ENCODE measurements at regions not wholly inside any gene's neighbourhood (a gene's known extent, or its start where the extent isn't known, plus 50 kb on each side); places are given as distances from the start of the nearest gene placed in this dataset.
A peak's percentile ranks its signal among the peaks of the same experiment; 100 is the strongest.

DNA sequence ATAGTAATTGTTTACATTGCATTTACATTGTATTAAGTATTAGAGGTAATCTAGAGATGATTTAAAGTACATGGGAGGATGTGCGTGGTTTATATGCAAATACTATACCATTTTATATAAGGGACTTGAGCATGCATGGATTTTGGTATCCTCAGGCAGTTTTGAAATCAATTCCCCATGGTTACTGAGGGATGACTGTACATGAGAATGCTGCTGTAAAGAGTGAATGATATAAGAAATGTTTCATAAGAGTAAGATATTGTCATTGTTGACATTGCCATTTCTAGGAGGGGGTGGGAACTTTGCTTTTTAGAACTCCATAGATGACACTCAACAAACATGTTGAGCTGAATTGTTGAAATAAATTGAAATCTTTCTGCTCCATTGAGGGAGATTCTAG lies 185.0 kb downstream of the SEMA6A start:
- DNase-seq = no peak

DNA sequence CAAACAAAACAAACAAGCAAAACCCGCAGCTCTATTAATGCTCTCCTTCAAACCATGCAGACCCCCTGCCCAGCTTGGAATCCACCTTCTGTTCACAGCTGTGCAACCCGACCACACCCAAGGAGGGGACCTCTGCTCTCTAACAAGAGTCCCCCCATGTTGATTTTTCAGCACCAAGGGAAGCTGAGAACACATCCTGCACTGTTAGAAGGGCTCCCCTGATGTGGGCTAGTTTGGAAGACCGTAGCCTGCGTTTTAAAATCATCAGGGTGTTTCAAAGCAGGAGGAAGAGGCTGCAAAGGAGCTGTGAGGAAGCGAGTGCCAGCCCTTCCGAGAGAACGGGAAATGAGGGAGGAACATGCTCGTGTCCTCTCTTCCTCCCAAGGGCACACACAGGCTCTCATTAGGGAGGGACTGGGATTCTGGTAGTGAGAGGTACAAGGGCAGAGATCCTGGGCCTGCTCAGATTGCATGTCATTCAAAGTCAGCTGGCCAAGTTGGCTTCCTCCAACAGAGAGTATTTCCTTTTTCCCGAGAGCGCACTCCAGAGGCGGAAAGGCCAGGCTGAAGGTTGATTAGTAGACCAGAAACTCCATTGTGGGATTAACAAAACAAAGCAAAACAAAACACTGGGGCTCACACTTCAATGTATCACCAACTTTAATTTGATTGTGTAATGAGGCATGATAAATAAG lies 185.9 kb downstream of the SEMA6A start:
- DNase-seq = no peak

DNA sequence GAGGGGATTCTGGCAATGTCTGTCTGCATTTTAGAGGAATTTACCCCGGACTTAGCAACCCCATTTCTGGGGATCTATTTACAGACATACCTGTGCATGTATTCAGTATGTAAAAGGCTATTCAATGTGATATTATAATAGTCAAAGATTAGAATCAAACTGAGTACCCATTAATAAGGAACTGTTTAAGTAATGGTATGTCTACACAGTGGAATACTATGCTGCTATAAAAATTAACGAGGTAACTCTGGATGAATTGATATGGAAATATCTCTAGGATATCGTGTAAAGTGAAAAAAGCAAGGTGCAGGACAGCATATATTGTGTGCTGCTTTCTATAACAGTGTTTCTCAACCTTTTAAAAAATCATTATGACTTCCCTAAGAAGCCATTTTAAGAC lies 186.9 kb downstream of the SEMA6A start:
- DNase-seq = no peak

GRCh38 chr5:116386633-116387032 lies 188.0 kb downstream of the SEMA6A start:
- DNase-seq = no peak

DNA sequence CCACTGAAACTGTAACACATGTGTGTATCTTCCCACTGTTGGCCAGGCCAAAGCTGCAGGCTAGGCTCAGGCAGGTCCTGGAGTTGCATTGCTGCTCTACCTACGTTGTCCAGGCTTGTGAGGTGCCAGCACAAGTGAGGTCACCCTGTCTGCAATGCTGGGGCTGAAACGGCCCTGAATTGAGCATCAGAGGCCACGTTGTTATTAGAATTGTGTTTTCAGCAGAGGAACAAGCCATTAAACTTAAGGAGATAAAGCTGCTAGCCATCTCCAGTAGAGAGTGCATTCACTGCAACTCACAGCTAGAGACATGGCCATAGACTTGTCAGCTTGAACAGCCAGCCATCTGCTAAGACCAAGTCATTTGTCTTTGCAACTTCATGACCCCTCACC lies 191.8 kb downstream of the SEMA6A start:
- DNase-seq = no peak

DNA sequence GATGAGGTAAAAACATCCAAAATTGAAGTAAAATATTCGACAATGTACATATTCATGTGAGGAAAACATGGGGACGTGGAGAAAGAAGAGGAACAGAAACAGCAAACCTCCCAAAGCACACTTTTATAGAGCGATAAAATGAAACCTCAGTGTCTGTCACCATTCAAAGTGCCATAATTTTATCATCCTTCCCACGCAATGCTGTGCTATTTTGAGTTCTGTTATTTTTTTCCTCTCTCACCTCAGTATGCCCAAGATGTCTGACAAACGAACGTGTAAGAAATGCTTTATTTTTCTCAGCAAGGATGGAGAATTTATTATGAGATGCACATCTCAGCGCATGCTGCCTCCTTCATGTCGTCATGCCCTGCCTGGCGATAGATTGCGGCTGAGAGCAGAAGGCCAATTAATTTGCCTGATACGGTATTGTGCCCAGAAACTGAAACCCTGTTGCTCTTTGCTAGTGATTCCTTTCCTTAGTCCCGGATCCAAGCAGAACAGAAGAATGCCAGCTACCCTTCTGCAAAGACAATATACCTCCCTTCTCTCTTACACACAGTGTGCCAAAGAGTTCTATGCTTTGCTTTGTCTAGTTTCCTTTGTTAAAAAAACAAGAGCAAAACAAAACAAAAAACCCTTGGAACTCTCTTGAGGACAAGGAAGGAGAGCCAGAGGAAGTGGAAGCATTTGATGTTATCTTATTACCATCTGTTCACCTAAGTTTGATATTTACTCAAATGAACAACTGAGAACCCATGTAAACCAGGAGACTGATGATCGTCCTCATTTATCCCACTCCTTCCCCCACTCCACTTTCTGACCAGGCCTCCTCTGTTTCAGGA lies 192.4 kb downstream of the SEMA6A start:
- DNase-seq = no peak

DNA sequence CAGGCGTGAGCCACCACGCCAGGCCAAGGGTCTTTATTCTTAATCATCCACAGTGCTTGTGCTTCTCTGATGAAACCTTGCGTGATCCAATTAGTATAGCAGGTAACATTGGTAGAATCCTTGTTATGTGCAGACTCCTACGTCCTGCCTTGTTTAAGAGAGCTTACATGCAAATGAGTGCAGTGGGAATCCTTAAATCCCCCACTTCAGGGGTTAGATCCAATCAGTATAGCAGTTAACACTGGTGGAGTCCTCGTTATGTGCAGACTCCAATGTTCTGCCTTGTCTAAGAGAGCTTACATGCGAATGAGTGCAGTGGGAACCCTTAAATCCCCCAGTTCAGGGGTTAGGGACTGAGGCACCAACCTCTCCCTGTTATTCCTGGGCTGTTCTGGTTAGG lies 193.4 kb downstream of the SEMA6A start:
- DNase-seq = no peak

GRCh38 chr5:116380621-116381020 lies 194.0 kb downstream of the SEMA6A start:
- DNase-seq = no peak

DNA sequence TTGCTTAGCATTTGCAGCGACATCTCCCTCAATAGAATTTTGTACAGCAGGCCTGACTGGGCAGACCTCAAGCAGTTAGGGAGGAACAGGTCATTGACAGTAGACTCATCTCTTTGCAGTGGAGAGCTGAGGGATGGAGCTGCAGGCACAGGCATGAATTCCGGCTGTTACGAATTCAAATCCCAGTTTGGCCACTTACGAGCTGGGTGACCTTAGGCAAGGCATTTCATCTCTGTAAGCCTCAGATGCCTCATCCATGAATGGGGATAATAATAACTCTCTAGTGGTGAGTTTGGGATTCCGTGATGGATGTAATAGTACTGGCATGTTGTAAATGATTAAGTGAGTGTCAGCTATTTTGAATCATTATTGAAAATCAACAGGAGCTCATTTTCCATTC lies 195.3 kb downstream of the SEMA6A start:
- no peak for DNase-seq

DNA sequence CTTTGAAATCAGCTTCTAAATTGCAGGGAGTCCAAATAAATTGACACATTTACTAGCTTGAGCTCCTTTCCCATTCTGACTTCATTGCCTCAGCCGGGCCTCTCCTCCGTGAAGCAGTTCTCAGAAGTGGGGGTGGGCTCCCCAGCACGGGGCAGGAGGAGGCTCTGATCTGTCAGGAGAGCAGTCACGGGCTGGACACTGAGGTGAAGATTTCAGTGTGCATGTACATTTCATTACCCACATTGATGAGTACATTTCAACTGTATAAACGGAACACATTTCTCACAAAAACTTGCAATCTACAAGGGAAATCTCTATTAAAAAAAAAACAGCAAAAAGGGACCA lies 195.9 kb downstream of the SEMA6A start:
- DNase-seq = no peak

- DNase-seq = peak; percentile 70
Observed at GRCh38 chr5:116378007-116378776, 196.4 kb downstream of the SEMA6A start.

DNA sequence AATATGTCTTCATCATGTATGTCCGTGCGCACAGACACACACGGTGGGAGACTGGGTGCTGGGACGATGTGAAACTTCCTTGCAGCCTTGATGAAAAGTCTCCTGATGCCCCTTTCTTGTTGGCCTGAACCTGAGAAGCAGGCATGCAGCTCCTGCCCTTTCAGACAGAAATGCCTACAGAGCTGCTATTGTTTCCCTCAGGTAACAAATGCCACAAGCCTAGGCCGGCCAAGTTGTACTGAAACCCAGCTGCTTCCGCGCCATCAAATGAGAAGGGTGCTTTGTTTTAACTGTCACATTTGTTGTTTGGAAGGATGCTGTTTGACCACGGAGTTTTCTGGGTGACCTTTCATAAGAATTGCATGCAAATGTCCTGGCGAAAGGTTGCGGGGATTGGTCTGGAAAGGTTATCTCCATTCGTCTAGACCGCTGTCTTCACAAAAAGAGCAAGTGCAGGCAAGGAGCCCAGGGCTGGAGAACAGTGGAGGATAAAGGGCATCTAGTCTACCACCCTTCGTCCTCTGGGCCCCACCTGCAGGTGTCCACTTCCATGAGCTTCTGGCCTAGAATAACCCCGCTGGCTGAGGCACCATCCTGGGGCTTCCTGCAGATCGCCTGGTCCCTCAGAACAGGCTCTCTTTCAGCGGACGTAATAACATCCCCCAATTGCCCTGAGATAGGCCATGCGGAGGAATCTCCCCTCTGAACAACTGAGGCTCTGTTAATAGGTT lies 197.2 kb downstream of the SEMA6A start:
- no peak for DNase-seq

GRCh38 chr5:116375926-116376325 lies 198.7 kb downstream of the SEMA6A start:
- DNase-seq = no peak

DNA sequence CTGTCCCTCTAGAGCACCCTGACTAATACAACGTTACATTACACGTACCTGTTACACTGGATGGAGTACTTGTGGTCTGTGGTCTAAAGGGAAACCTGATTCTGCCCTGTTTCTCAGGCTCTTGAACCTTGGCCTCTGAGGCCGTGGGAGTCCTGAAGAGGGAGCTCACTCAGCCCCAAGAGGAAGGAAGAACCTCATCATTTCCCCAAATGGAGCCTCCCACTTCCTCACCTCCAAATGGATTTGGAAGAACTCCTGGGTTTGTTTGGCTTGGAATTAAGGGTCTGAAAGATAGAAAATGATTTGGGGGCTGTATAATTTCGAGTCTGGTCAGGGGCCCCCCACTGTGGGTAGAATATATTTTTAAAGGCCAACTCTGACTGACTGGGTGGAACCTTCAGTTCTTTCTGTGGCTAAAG lies 200.2 kb downstream of the SEMA6A start:
- DNase-seq = no peak

DNA sequence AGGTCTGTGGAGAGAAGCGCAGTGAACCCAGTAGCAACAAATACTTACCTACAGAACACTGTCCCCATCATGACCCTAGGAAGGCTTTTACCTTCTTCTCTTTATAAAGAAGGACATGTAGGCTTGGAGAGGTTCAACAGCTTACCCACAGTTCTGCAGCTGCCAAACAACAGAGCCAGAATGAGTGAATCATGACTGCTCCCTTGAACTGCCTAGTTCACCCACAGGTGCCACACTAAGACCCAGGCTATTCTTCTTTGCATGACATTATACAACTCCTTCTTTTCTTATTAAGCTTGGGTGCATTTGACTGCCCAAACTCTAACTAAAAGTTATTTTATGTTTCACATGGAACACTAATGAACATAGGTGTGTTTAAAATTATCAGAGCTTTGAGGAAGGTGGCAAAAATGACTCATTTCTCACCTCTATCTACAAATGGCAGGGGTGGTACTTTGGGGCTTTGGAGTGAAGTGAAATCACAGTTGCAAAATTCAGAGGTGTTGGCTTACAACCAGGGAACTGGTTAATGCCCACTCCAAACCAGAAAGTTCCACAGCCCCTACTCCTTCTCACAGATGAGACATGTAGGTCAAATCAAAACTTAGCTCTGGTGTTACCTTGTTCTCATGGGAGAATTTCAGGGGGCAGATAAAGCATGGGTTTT lies 201.6 kb downstream of the SEMA6A start:
- no peak for DNase-seq

DNA sequence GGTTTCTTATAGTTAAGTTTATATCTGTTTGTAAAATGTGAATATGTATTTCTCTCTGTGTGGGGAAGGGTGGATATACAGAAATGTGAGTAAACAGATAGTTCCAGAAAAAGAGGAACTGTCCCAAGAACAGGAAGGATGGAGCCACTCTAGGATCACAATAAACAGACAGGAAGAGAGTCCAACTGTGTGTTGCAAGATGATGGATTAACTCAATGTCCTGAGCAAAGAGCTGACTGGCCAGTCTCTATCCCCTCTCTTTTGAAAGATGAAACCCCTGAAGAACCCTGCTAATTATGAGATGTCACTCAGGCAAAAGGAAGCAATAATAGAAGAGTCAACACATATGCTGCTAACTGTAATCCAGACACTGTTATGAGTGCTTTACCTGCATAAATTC lies 202.7 kb downstream of the SEMA6A start:
- no peak for DNase-seq

DNA sequence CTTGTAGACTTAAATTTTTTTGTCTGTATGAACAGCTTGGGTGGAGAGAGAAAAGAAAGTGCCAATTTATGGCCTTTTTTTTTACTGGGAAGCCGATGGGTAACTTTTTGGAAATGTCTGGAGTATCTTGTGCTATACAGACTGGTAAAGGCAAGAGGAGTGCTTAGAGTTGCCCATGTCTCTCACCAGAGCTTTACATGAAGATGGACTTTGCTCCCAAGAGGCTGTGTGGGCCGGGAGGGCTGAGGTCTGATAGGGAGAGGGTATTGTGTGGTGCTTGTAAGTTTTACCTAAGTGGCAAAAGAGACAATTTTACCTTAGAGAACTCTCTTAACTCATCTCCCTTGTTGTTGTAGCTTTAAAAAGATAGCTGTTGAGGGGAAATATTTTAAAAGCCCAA lies 203.2 kb downstream of the SEMA6A start:
- DNase-seq = no peak

DNA sequence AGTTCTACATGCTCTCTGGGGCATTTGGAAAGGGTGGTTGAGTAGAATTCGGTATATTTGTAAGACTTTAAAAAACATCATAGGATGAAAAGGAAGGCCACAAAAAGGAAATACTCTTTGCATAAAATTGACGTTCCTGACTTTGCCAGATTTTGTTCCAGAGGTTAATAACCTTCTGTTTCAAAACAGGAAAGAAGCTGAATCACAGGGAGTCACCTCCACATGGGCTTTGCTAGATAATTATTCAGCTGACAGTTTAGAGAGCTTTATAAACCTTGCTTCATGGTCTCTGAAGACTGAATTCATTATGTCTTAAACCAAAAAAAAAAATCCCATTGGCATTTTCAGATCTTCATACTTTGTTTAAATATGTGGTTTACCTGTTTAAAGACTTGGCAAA lies 203.7 kb downstream of the SEMA6A start:
- DNase-seq = no peak

DNA sequence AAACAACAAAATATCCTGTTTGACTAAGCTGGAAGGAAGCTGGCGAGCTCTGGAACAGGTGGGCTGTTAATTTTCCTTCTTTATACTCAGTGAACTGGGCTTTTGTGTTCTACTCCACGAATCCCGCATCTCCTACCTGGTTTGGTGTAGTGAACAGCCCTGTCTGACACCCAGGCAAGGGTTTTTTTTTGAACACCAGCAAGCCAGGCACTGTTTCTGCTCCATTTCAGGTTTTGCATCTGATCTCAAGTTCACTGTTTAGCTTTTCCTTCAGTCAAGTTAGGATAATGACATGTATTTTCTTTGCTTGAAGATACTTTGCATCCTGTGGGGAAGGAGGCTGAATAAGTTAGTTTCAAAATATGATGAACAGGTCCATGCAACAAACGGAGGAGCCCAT lies 204.5 kb downstream of the SEMA6A start:
- no peak for DNase-seq

DNA sequence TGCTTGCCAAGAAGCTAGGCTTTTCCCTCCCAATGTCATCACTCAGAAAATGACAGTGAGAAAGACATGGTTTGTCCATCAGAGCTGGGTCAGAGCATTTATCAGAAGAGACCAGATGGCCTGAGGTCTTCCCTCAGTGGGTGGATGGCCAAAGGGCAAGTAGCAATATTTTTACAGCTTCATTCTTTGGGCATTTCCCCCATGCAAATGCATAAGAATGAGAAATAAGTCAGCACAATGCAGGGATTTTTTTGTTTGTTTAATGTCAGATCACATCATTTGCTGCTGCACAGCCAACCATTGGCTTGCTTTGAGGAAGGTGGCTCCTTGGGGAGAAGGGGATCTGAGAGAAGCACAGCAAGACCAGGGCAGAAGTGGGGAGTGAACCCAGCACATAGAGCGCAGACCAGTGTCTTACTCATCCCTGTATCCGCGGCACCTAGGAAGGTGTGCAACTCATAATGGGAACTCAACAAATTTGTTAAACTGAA lies 209.6 kb downstream of the SEMA6A start:
- no peak for DNase-seq

- no peak for DNase-seq
Observed at GRCh38 chr5:116363780-116364179, 210.8 kb downstream of the SEMA6A start.

GRCh38 chr5:116361979-116362577 lies 212.5 kb downstream of the SEMA6A start:
- no peak for DNase-seq

Data from NCI-H2081 treated with DMSO at 0.1 percent for 48 hours (cell line).